ENCODE measurements at regions not wholly inside any gene's neighbourhood (a gene's known extent, or its start where the extent isn't known, plus 50 kb on each side); places are given as distances from the start of the nearest gene placed in this dataset.

- TF ChIP-seq BACH2 (CRISPR knock-in tag; IDR thresholded peaks at IDR 0.05; ENCODE audit: borderline replicate concordance) (no peak), CSDC2 (CRISPR knock-in tag; IDR thresholded peaks at IDR 0.05) (no peak), CREB5 (CRISPR knock-in tag; IDR thresholded peaks at IDR 0.05; ENCODE audit: low read depth) (no peak), ESRRG (CRISPR knock-in tag; IDR thresholded peaks at IDR 0.05) (no peak), RARB (CRISPR knock-in tag; IDR thresholded peaks at IDR 0.05) (no peak), GLIS3 (CRISPR knock-in tag; IDR thresholded peaks at IDR 0.05) (no peak), ARNTL (CRISPR knock-in tag; IDR thresholded peaks at IDR 0.05; ENCODE audit: borderline replicate concordance, low read depth) (no peak), ISL1 (CRISPR knock-in tag; IDR thresholded peaks at IDR 0.05) (no peak), PATZ1 (CRISPR knock-in tag; IDR thresholded peaks at IDR 0.05; ENCODE audit: borderline replicate concordance) (no peak), OSR1 (CRISPR knock-in tag; IDR thresholded peaks at IDR 0.05) (no peak), PPARA (CRISPR knock-in tag; IDR thresholded peaks at IDR 0.05; ENCODE audit: borderline replicate concordance) (no peak)
Measured at GRCh38 chr1:221626041-221626440, 115.8 kb downstream of the DUSP10 start.
